NK-92 treated with Interleukin-12 subunit alpha and Interleukin-12 subunit beta, amount 100 ng/mL, for 24 hours (cell line): ENCODE measurements at regions not wholly inside any gene's neighbourhood (a gene's known extent, or its start where the extent isn't known, plus 50 kb on each side); places are given as distances from the start of the nearest gene placed in this dataset.
"Not testable (repeated sequence)": the region's sequence is repeated elsewhere in the genome, so short reads cannot be mapped to it uniquely, and the experiment has no call there.

Source experiments
- DNase-seq: peaks from one replicate; lab custom pipeline; 2025; lab: John Stamatoyannopoulos, UW

- DNase-seq: no peak
Observed at GRCh38 chr11:25766332-25767015, 565.5 kb upstream of the ANO3 start.

- no peak for DNase-seq
Observed at GRCh38 chr11:25769287-25769686, 562.6 kb upstream of the ANO3 start.

- no peak for DNase-seq
Observed at GRCh38 chr11:25771605-25772004, 560.3 kb upstream of the ANO3 start.

GRCh38 chr11:25775603-25776002 is 556.3 kb upstream of the ANO3 start:
- no peak for DNase-seq

- no peak for DNase-seq
Observed at GRCh38 chr11:25776238-25776637, 555.7 kb upstream of the ANO3 start.

GRCh38 chr11:25777343-25777742 is 554.6 kb upstream of the ANO3 start:
- DNase-seq: no peak

GRCh38 chr11:25779033-25779432 is 552.9 kb upstream of the ANO3 start:
- no peak for DNase-seq

GRCh38 chr11:25787416-25787815 is 544.5 kb upstream of the ANO3 start:
- DNase-seq: no peak

GRCh38 chr11:25790396-25790795 is 541.5 kb upstream of the ANO3 start:
- DNase-seq: no peak

- no peak for DNase-seq
Observed at GRCh38 chr11:25793637-25794036, 538.3 kb upstream of the ANO3 start.

- DNase-seq: no peak
Observed at GRCh38 chr11:25794804-25795203, 537.1 kb upstream of the ANO3 start.

- no peak for DNase-seq
Observed at GRCh38 chr11:25816411-25816810, 515.5 kb upstream of the ANO3 start.

GRCh38 chr11:25824688-25825087 is 507.2 kb upstream of the ANO3 start:
- DNase-seq: no peak

- not testable (repeated sequence) for DNase-seq
Observed at GRCh38 chr11:25831485-25831884, 500.4 kb upstream of the ANO3 start.

GRCh38 chr11:25838918-25839625 is 492.9 kb upstream of the ANO3 start:
- DNase-seq: no peak

GRCh38 chr11:25844811-25845210 is 487.1 kb upstream of the ANO3 start:
- DNase-seq: no peak

- DNase-seq: no peak
Observed at GRCh38 chr11:25855916-25856315, 476.0 kb upstream of the ANO3 start.

- DNase-seq: no peak
Observed at GRCh38 chr11:25859776-25860175, 472.2 kb upstream of the ANO3 start.

- no peak for DNase-seq
Observed at GRCh38 chr11:25860677-25861450, 471.1 kb upstream of the ANO3 start.

- DNase-seq: no peak
Observed at GRCh38 chr11:25862159-25862558, 469.8 kb upstream of the ANO3 start.

- DNase-seq: no peak
Observed at GRCh38 chr11:25863986-25864385, 467.9 kb upstream of the ANO3 start.

- no peak for DNase-seq
Observed at GRCh38 chr11:25876456-25876965, 455.4 kb upstream of the ANO3 start.

GRCh38 chr11:25886036-25886435 is 445.9 kb upstream of the ANO3 start:
- no peak for DNase-seq
